Sigmoid colon (tissue), 4 donors: ENCODE measurements at regions not wholly inside any gene's neighbourhood (a gene's known extent, or its start where the extent isn't known, plus 50 kb on each side); places are given as distances from the start of the nearest gene placed in this dataset.

Experiments
- POLR2A ChIP-seq, 2 donors: fragments of 450-650 bp; IDR thresholded peaks; one replicate each; pipeline ENCODE4 v1.6.1; 2016; ENCODE audit warnings: antibody characterized with exemption in 2 of 2, mild to moderate bottlenecking in 2 of 2, moderate library complexity in 2 of 2
- POLR2AphosphoS5 ChIP-seq, 4 donors: sonication (generic); formaldehyde crosslinking; IDR thresholded peaks; one replicate each; pipeline ENCODE4 v1.6.1; 2017; ENCODE audit warnings: antibody characterized with exemption in 4 of 4
- TF ChIP-seq, protein P1 (sequence below), 4 experiments: fragments of 450-650 bp in 3 of 4; fragments of 200-600 bp in 1 of 4; IDR thresholded peaks; one replicate each; pipeline ENCODE4 v1.5.1; 2016 to 2019; ENCODE audit warnings: antibody characterized with exemption in 4 of 4, mild to moderate bottlenecking in 3 of 4, moderate library complexity in 2 of 4

DNA sequence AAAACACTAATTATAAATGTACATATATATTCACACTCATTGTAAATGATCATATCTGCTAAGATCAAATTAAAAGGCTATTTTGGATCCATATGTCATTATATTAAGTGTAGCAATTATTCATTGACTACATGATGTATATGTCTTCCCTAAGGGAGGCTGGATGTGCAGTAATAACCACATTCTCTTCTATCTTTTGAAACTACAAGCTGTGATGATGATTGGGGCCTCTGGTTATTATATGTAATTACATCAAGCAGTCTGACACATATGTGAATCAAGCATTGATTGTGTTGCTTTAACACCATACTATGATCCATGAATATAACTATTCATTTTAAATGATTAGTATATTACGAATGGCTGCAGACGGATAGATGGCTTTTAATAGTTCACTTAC, 1973.4 kb downstream of the SUCLG1 start:
- TF ChIP-seq, protein P1, sequence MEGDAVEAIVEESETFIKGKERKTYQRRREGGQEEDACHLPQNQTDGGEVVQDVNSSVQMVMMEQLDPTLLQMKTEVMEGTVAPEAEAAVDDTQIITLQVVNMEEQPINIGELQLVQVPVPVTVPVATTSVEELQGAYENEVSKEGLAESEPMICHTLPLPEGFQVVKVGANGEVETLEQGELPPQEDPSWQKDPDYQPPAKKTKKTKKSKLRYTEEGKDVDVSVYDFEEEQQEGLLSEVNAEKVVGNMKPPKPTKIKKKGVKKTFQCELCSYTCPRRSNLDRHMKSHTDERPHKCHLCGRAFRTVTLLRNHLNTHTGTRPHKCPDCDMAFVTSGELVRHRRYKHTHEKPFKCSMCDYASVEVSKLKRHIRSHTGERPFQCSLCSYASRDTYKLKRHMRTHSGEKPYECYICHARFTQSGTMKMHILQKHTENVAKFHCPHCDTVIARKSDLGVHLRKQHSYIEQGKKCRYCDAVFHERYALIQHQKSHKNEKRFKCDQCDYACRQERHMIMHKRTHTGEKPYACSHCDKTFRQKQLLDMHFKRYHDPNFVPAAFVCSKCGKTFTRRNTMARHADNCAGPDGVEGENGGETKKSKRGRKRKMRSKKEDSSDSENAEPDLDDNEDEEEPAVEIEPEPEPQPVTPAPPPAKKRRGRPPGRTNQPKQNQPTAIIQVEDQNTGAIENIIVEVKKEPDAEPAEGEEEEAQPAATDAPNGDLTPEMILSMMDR (IDR thresholded peaks at IDR 0.05): no peak
- TF ChIP-seq POLR2AphosphoS5 (IDR thresholded peaks at IDR 0.05) (no peak), POLR2A (IDR thresholded peaks at IDR 0.05) (no peak)
